Neural progenitor cell (in vitro differentiated cells): ENCODE measurements at regions not wholly inside any gene's neighbourhood (a gene's known extent, or its start where the extent isn't known, plus 50 kb on each side); places are given as distances from the start of the nearest gene placed in this dataset.

Experiments used
- DNase-seq: peaks from one replicate; pipeline ENCODE4 v3.0.0-alpha.2; 2016; ENCODE audit warnings: low spot score
- H2AFZ ChIP-seq: fragments of 200-600 bp; sonication (generic); replicated peaks from 2 replicates; pipeline ENCODE4 v1.6.1; 2016; ENCODE audit warnings: antibody characterized with exemption
- H3F3A ChIP-seq: fragments of 200-600 bp; sonication (generic); 2 replicates; pipeline ENCODE4 v1.6.1; 2016; ENCODE audit warnings: antibody characterized with exemption, low read depth
- H3K27ac ChIP-seq: fragments of 200-600 bp; sonication (generic); 2 replicates; pipeline ENCODE4 v1.5.1; 2016; ENCODE audit warnings: mild to moderate bottlenecking
- H3K27me3 ChIP-seq: fragments of 200-600 bp; sonication (generic); 2 replicates; pipeline ENCODE4 v1.6.1; 2016; ENCODE audit warnings: mild to moderate bottlenecking, moderate library complexity
- H3K36me3 ChIP-seq: fragments of 200-600 bp; sonication (generic); 2 replicates; pipeline ENCODE4 v1.5.1; 2016
- H3K4me1 ChIP-seq: fragments of 200-600 bp; sonication (generic); 2 replicates; pipeline ENCODE4 v1.6.1; 2016; ENCODE audit warnings: mixed run types
- H3K4me2 ChIP-seq: fragments of 200-600 bp; sonication (generic); 2 replicates; pipeline ENCODE4 v1.6.1; 2016
- H3K4me3 ChIP-seq: fragments of 200-600 bp; sonication (generic); 2 replicates; pipeline ENCODE4 v1.5.1; 2016
- H3K79me2 ChIP-seq: fragments of 200-600 bp; sonication (generic); 2 replicates; pipeline ENCODE4 v1.6.1; 2016; ENCODE audit warnings: low read depth
- H3K9ac ChIP-seq: fragments of 200-600 bp; sonication (generic); 2 replicates; pipeline ENCODE4 v1.6.1; 2016
- H3K9me3 ChIP-seq: fragments of 200-600 bp; sonication (generic); 2 replicates; pipeline ENCODE4 v1.5.1; 2016; ENCODE audit warnings: low read depth
- H4K20me1 ChIP-seq: fragments of 200-600 bp; sonication (generic); 2 replicates; pipeline ENCODE4 v1.6.1; 2016; ENCODE audit warnings: low read depth
- H3K27ac Mint-ChIP-seq: 3 replicates; pipeline ENCODE4 v1.8.0; 2021; ENCODE audit warnings: mixed read lengths
- H3K27me3 Mint-ChIP-seq: 2 replicates; pipeline ENCODE4 v1.8.0; 2022; ENCODE audit warnings: low read depth, mild to moderate bottlenecking, inconsistent platforms, moderate library complexity, mixed read lengths; ENCODE audit not compliant: insufficient read depth
- H3K36me3 Mint-ChIP-seq: 3 replicates; pipeline ENCODE4 v1.8.0; 2021; ENCODE audit warnings: mixed read lengths
- H3K4me1 Mint-ChIP-seq: 3 replicates; pipeline ENCODE4 v1.8.0; 2021; ENCODE audit warnings: mixed read lengths
- H3K4me3 Mint-ChIP-seq: 3 replicates; pipeline ENCODE4 v1.8.0; 2021; ENCODE audit warnings: mild to moderate bottlenecking, moderate library complexity, mixed read lengths
- H3K9me3 Mint-ChIP-seq: 3 replicates; pipeline ENCODE4 v1.8.0; 2020; ENCODE audit warnings: mixed read lengths
- CTCF ChIP-seq: fragments of 200-600 bp; sonication (generic); IDR thresholded peaks from 2 replicates; pipeline ENCODE4 v1.5.1; 2017; ENCODE audit warnings: antibody characterized with exemption, mild to moderate bottlenecking
- EZH2 ChIP-seq: fragments of 200-600 bp; sonication (generic); IDR thresholded peaks from 2 replicates; pipeline ENCODE4 v1.6.1; 2017; ENCODE audit warnings: antibody characterized with exemption, mild to moderate bottlenecking, moderate library complexity
- EZH2phosphoT487 ChIP-seq: fragments of 200-600 bp; sonication (generic); IDR thresholded peaks from 2 replicates; pipeline ENCODE4 v1.6.1; 2017; ENCODE audit warnings: antibody characterized with exemption

DNA sequence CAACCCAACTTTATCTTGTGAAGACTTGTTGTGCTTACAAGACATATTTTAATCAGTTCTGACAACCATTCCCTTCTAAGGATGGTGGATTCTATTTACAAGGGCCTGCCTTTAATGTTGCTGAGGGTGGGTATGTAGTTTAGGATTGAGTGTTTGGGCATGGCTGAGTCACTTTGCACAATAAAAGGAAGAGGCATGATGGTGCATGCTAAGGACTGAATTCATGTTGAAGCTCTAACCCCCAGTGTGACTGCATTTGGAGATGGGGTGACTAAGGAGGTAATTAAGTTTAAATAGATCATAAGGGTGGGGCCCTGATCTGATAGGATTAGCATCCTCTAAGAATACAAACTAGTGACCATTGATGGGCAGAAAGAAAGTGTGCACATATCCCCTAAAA lies 196.1 kb upstream of the HS3ST3A1 start:
- TF ChIP-seq EZH2phosphoT487, result no peak
- TF ChIP-seq CTCF, result no peak
- no peak for TF ChIP-seq EZH2
- H3K9ac ChIP-seq, result no peak overlapping the region
- no peak overlapping the region for H2AFZ ChIP-seq
- no peaks in the 10 kb centered on the region for H3K4me1 ChIP-seq
- H3K4me1 Mint-ChIP-seq, result no peaks in the 10 kb centered on the region
- H3K27ac Mint-ChIP-seq, result no peak overlapping the region
- no peaks in the 10 kb centered on the region for H3K9me3 ChIP-seq
- H3K9me3 Mint-ChIP-seq, result no peaks in the 10 kb centered on the region
- H3K79me2 ChIP-seq, result no peaks in the 10 kb centered on the region
- peaks cover 3% of the 10 kb centered on the region for H3K27me3 Mint-ChIP-seq
- no peak for DNase-seq
- H4K20me1 ChIP-seq, result no peaks in the 10 kb centered on the region
- no peaks in the 10 kb centered on the region for H3F3A ChIP-seq
- no peaks in the 10 kb centered on the region for H3K36me3 Mint-ChIP-seq
- H3K27me3 ChIP-seq, result no peaks in the 10 kb centered on the region
- no peak overlapping the region for H3K4me2 ChIP-seq
- no peak overlapping the region for H3K4me3 ChIP-seq
- H3K36me3 ChIP-seq, result no peaks in the 10 kb centered on the region
- no peak overlapping the region for H3K27ac ChIP-seq
- H3K4me3 Mint-ChIP-seq, result no peak overlapping the region

DNA sequence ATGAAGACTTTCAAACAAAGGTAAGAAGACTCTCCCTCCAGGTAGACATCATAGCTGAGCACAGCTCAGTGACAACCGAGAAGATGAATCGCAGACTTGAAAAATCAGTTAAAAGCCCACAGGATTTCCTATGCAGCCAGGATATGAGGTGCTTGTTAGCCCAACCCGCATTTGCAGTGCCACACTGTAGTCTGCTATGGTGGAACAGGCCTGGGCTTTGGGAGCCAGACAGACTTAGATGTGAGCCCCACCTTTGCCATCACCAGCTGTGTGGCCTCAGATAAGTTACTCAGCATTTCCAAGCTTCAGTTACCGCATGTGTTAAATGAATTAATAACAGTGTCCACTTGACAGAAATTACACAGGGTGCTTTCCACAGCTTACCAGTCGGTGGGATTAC lies 204.4 kb upstream of the HS3ST3A1 start:
- H3K79me2 ChIP-seq, result no peaks in the 10 kb centered on the region
- no peak overlapping the region for H2AFZ ChIP-seq
- Mint-ChIP-seq H3K36me3 (no peaks in the 10 kb centered on the region), H3K9me3 (no peaks in the 10 kb centered on the region), H3K4me1 (no peaks in the 10 kb centered on the region), H3K27ac (no peak overlapping the region), H3K27me3 (peaks cover 3% of the 10 kb centered on the region), H3K4me3 (no peak overlapping the region)
- no peaks in the 10 kb centered on the region for H3K4me1 ChIP-seq
- no peak overlapping the region for H3K9ac ChIP-seq
- no peak for TF ChIP-seq CTCF
- no peak for TF ChIP-seq EZH2
- TF ChIP-seq EZH2phosphoT487, result no peak
- no peaks in the 10 kb centered on the region for H3K36me3 ChIP-seq
- H3K27me3 ChIP-seq, result no peaks in the 10 kb centered on the region
- H3K9me3 ChIP-seq, result no peaks in the 10 kb centered on the region
- H4K20me1 ChIP-seq, result no peaks in the 10 kb centered on the region
- DNase-seq, result no peak
- no peak overlapping the region for H3K4me2 ChIP-seq
- no peak overlapping the region for H3K27ac ChIP-seq
- no peaks in the 10 kb centered on the region for H3F3A ChIP-seq
- H3K4me3 ChIP-seq, result no peak overlapping the region

DNA sequence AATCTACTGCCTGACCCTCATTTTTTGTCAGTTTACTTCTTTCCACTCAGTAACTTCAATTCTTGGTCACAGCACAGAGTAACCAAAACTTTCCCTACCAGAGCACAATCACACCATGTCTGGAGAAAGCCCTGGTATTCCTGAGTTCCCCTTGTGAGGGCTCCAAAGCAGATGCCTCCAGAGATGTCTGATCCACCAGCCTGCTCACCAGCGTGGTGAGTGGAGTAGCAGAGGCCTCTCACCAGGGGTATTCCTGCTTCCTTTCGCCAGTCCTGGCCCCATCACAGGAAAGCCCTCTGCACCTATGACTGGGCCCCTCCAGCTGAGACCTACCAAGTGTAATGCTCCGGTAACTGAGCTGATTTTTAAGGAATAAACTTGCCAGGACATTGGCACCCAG lies 205.4 kb upstream of the HS3ST3A1 start:
- H3K27me3 Mint-ChIP-seq, result peaks cover 3% of the 10 kb centered on the region
- no peak for TF ChIP-seq EZH2phosphoT487
- no peak for TF ChIP-seq EZH2
- TF ChIP-seq CTCF, result no peak
- H4K20me1 ChIP-seq, result no peaks in the 10 kb centered on the region

More for the DNA sequence above, 205.4 kb upstream of the HS3ST3A1 start:
- Mint-ChIP-seq H3K4me3 (no peak overlapping the region), H3K27ac (no peak overlapping the region), H3K9me3 (no peaks in the 10 kb centered on the region), H3K36me3 (no peaks in the 10 kb centered on the region), H3K4me1 (no peaks in the 10 kb centered on the region)
- H3K9ac ChIP-seq, result no peak overlapping the region
- no peak for DNase-seq
- no peaks in the 10 kb centered on the region for H3K9me3 ChIP-seq
- H3K79me2 ChIP-seq, result no peaks in the 10 kb centered on the region
- H3K36me3 ChIP-seq, result no peaks in the 10 kb centered on the region
- H3K4me1 ChIP-seq, result no peaks in the 10 kb centered on the region
- H3K4me3 ChIP-seq, result no peak overlapping the region
- no peak overlapping the region for H3K4me2 ChIP-seq
- H2AFZ ChIP-seq, result no peak overlapping the region
- no peak overlapping the region for H3K27ac ChIP-seq
- no peaks in the 10 kb centered on the region for H3K27me3 ChIP-seq
- H3F3A ChIP-seq, result no peaks in the 10 kb centered on the region
